K562 (cell line): ENCODE measurements at regions not wholly inside any gene's neighbourhood (a gene's known extent, or its start where the extent isn't known, plus 50 kb on each side); places are given as distances from the start of the nearest gene placed in this dataset.

Source experiments
- AFF1 ChIP-seq, 2 experiments: fragments of 450-650 bp; IDR thresholded peaks; 2 replicates each; pipeline ENCODE4 v1.6.1; 2018; ENCODE audit warnings: mild to moderate bottlenecking in 2 of 2, low read depth in 1 of 2; ENCODE audit not compliant: partially characterized antibody in 2 of 2
- ARID4B ChIP-seq: sonication (generic); formaldehyde crosslinking; IDR thresholded peaks from 2 replicates; pipeline ENCODE4 v1.8.0; 2022; ENCODE audit warnings: mild to moderate bottlenecking, missing genetic modification reagents
- BRF2 ChIP-seq: IDR thresholded peaks from 3 replicates; pipeline ENCODE4 v1.6.1; 2011; ENCODE audit warnings: borderline replicate concordance, mild to moderate bottlenecking; ENCODE audit not compliant: insufficient read length, insufficient read depth
- ELK1 ChIP-seq: sonication (generic); formaldehyde crosslinking; IDR thresholded peaks from 2 replicates; pipeline ENCODE4 v1.8.1; 2022; ENCODE audit warnings: missing genetic modification reagents
- MLLT1 ChIP-seq, 2 experiments: fragments of 450-650 bp; IDR thresholded peaks; 2 replicates each; pipeline ENCODE4 v1.6.1; 2016
- RNF219 ChIP-seq: fragments of 250-450 bp; sonication (Bioruptor Pico); IDR thresholded peaks from 2 replicates; pipeline ENCODE4 v1.5.0; 2022; ENCODE audit warnings: mild to moderate bottlenecking
- SAFB2 ChIP-seq: fragments of 200-400 bp; formaldehyde crosslinking; IDR thresholded peaks from 2 replicates; pipeline ENCODE4 v1.6.1; 2018; ENCODE audit warnings: borderline replicate concordance, low read length, low read depth, moderate library complexity; ENCODE audit not compliant: severe bottlenecking
- ZBTB34 ChIP-seq: fragments of 250-450 bp; sonication (Bioruptor Pico); IDR thresholded peaks from 2 replicates; pipeline ENCODE4 v1.8.0; 2021; ENCODE audit warnings: mild to moderate bottlenecking, moderate library complexity
- ZNF561 ChIP-seq: fragments of 450-650 bp; formaldehyde crosslinking; conservative IDR thresholded peaks from 2 replicates; pipeline ENCODE4 v1.4.0; 2020; ENCODE audit warnings: mild to moderate bottlenecking, moderate library complexity

- TF ChIP-seq AFF1 (IDR thresholded peaks at IDR 0.05; ENCODE audit: low read depth in 1 of 2, partially characterized antibody in 2 of 2) (no peak), BRF2 (no peak), RNF219 (CRISPR knock-in tag) (no peak), ARID4B (no peak), SAFB2 (no peak), MLLT1 (IDR thresholded peaks at IDR 0.05) (no peak), ZBTB34 (CRISPR knock-in tag) (no peak), ELK1 (no peak), ZNF561 (CRISPR knock-in tag) (no peak)
These were observed 51.1 kb upstream of the CHD2 start (continued) for GRCh38 chr15:92848852-92849598.
